NCI-H146 treated with DMSO at 0.1 percent for 48 hours (cell line): ENCODE measurements at regions not wholly inside any gene's neighbourhood (a gene's known extent, or its start where the extent isn't known, plus 50 kb on each side); places are given as distances from the start of the nearest gene placed in this dataset.
"Not testable (repeated sequence)": the region's sequence is repeated elsewhere in the genome, so short reads cannot be mapped to it uniquely, and the experiment has no call there.

Experiments
- DNase-seq: peaks from one replicate; lab custom pipeline; 2025; ENCODE audit not compliant: unreplicated experiment; lab: John Stamatoyannopoulos, UW

GRCh38 chr2:40564184-40564583, 112.3 kb upstream of the SLC8A1 start:
- DNase-seq: no peak

GRCh38 chr2:40579247-40579646, 127.4 kb upstream of the SLC8A1 start:
- no peak for DNase-seq

DNA sequence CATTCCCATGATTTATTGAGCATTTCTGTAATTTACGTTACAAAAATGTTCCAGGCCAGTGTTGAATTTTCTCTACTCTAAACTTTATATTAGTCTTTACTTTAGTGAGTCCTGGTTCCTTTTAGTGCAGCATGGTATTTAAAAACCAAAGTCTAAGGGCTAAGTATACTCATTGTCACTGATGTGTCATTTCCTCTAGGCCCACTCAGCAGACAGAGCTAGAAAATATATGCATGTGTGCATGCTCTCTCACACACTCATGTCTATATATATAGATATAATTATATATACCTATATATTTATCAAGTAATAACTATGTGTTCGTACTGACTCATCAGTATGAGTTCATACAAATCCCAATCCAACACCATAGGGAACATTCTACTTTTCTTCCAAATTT, 132.5 kb upstream of the SLC8A1 start:
- no peak for DNase-seq

DNA sequence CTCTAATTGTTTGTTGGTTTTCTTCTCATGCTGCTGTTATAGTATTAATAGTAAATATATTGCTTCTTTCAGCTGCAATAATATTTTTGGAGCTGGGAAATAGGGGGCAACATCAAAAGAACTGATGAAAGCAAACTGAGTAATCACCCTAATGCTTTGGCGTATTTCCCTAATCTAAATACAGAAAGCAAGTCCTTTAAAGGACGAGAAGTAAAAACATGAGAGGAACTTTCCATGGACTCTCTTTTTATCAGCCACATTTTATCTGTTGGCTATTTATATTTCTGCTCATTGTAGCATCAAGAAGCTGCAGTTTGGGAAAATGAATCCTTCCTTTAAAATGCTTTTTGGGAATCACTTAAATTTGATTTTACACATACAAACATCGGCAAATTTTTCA, 139.9 kb upstream of the SLC8A1 start:
- DNase-seq: no peak

- DNase-seq: no peak
Observed at GRCh38 chr2:40592218-40592617, 140.3 kb upstream of the SLC8A1 start.

- no peak for DNase-seq
Observed at GRCh38 chr2:40606862-40607261, 155.0 kb upstream of the SLC8A1 start.

DNA sequence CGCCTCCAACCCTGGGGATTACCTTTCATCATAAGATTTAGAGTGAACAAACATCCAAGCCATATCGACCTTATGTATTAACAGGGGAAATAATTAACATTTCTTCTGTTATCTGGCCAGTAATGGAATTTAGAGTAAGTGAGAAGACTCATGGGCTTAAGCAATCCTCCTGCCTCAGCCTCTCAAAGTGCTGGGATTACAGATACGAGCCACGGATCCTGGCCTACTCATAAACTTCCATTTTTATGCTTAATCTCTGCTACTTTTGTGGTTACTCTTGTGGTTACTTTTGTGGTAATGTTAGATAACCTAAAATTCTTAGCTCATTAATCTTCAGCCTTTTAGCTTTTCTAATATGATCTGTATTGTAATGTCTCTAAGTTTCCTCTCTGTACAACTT, 159.3 kb upstream of the SLC8A1 start:
- no peak for DNase-seq

DNA sequence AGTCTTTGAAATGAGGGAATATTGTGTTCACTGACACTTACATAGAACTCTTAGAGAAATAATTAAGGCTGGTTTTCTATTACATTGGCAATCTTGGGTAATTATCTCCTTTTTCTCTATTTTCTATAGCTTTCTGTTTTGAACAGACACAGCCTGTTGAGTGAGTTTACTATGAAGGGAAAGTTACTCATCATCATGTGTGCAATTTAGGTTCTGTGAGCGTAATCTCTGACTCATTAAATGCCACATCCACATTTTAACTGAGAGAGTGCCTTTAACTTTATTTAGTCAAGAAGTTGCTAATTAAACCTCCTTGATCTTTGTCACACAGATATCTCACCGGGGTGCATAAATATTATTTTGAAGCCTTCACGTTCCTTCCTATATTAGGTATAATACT, 174.0 kb upstream of the SLC8A1 start:
- peak; percentile 57 for DNase-seq

GRCh38 chr2:40628556-40628955, 176.7 kb upstream of the SLC8A1 start:
- no peak for DNase-seq

GRCh38 chr2:40629768-40630434, 178.0 kb upstream of the SLC8A1 start:
- DNase-seq: no peak

DNA sequence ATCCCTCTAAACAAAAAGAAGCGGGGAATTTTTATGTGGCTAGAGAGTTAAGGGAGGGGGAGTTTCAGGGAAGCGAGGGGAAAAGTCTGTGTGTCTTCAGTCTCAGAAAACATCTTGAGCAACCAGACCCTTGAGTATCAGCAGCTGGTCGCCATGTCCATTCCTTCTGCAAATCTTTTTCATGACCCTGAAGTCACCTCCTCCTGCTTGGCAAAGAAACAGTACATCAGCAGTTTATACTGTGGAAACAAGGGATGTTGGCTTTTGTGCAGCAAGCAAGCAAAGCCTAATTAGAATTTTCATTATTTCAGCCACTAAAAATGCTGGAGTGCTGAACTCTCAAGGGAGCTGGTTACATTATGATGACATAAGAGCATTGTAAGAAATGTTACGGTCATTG, 187.4 kb upstream of the SLC8A1 start:
- DNase-seq: no peak

- DNase-seq: no peak
Observed at GRCh38 chr2:40642237-40642636, 190.3 kb upstream of the SLC8A1 start.

- no peak for DNase-seq
Observed at GRCh38 chr2:40642726-40643125, 190.8 kb upstream of the SLC8A1 start.

- DNase-seq: no peak
Observed at GRCh38 chr2:40646642-40647041, 194.8 kb upstream of the SLC8A1 start.

DNA sequence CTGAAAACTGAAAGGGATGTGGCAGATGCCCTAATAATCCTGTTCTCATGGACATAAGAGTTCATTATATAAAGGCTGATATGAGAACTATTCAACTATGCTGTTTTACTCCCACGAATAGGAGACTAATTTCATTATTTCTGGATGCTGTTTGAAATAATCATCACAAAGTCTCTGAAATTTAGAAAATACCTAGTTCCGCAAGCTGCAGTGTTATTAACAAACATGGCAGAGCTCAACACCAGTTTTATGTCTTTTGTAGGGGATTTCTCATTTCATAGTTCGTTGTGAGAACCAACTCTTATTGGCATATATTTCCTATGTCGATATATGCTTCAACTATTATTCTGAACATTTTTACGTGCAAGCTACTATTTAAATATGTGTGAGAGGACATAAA, 200.3 kb upstream of the SLC8A1 start:
- DNase-seq: no peak

DNA sequence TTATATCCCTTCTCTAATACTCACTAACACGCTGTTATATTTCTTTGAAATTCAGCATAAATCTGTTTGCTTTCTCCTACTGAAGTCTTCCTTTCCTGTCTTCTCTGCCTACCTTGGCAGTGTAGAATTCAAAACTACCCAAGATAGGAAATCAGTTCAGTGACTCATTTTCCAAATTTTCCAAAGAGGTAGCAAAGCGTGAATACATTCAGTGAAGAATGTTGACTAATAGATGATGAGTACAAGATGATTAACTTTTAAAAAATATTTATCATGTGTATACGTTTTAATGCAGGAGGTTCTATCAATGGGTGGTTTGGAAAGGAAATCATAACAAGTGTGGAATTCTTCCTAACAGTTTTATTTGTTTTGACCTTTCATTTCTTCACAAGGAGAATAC, 201.9 kb upstream of the SLC8A1 start:
- DNase-seq: no peak

DNA sequence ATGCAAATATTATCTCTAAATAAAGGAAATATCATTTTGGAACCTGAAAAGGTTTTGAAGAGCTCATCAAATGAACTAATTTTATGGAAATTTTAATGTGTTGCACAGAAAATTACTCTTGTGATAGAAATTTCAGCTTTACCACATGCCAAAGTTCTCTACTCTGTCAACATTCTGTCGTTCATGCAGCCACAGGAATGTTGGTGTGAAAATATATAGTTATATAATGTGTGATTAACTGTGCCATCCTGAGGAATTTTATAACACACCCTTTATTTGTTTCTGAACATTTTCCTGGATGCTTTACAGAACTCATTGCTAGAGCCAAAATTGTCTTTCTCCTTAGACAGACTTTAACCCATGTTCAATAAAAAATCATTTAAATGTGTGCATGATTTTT, 202.5 kb upstream of the SLC8A1 start:
- no peak for DNase-seq

GRCh38 chr2:40658941-40659340, 207.1 kb upstream of the SLC8A1 start:
- DNase-seq: no peak

- DNase-seq: no peak
Observed at GRCh38 chr2:40665493-40666232, 213.8 kb upstream of the SLC8A1 start.

GRCh38 chr2:40666398-40666797, 214.5 kb upstream of the SLC8A1 start:
- DNase-seq: no peak

- DNase-seq: no peak
Observed at GRCh38 chr2:40668425-40668824, 216.5 kb upstream of the SLC8A1 start.

DNA sequence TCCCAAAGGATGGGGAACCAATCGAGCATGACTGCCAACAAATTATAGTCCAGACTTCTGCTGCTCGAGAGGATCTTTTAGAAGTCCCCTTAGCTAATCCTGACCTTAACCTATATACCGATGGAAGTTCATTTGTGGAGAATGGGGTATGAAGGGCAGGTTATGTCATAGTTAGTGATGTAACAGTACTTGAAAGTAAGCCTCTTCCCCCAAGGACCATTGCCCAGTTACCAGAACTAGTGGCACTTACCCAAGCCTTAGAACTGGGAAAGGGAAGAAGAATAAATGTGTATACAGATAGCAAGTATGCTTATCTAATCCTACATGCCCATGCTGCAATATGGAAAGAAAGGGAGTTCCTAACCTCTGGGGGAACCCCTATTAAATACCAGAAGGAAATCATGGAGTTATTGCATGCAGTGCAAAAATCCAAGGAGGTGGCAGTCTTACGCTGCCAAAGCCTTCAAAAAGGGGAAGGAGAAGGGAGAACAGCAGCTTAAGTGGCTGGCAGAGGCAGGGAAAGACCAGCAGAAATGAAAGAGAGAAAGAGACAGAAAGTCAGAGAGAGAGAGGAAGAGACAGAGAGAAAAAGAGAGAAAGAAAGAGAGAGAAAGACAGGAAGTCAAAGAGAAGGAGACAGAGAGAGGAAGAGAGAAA, 224.4 kb upstream of the SLC8A1 start:
- DNase-seq: not testable (repeated sequence)
